ENCODE measurements at regions not wholly inside any gene's neighbourhood (a gene's known extent, or its start where the extent isn't known, plus 50 kb on each side); places are given as distances from the start of the nearest gene placed in this dataset.

DNA sequence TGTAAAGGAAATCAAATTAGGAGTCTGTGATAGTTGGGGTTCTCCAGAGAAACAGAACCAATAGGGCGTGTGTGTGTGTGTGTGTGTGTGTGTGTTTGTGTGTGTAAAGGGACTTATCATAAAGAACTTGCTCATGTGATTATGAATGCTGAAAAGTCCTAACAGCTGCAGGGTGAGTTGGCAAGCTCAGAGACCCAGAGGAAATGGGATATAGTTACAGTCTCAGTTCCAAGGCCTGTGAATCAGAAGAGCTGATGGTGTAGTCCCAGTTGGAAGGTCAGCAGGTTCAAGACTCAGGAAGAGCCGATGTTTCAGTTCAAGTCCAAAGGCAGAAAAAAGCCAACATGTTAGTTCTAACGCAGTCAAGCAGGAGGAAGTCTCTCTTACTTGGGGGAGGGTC, 214.2 kb downstream of the ELAVL2 start:
- POLR2A ChIA-PET, result no interaction called here

DNA sequence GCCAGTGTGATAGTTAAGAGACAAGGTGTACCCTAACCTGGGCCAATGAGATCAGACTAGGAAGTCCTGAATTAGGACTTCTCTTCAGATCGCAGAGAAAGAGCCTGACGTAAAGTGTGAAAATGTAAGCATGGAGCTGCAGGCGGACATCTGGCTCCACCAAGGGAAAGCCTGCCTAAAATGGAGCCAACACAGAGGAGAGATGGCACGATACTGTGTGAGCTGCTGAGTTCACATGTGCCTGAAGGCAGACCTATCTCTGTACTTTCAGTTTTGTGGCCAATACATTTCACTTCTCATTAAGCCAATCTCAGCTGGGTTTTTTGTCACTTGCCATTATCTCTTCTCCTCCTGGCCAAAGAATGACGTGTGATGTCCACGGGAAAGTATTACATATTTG, 210.5 kb downstream of the ELAVL2 start:
- H3K27ac Mint-ChIP-seq, result no peak overlapping the region
- H3K27me3 Mint-ChIP-seq, result no peaks in the 10 kb centered on the region
- no peaks in the 10 kb centered on the region for H3K36me3 Mint-ChIP-seq (ENCODE audit: low read depth)
- CTCF ChIA-PET, result no interaction called here
- H3K4me3 Mint-ChIP-seq, result no peak overlapping the region
- POLR2A ChIA-PET, result no interaction called here
- peaks cover 12% of the 10 kb centered on the region for H3K9me3 Mint-ChIP-seq
- H3K4me1 Mint-ChIP-seq, result no peaks in the 10 kb centered on the region
- no peak for DNase-seq

More for the DNA sequence above, 214.2 kb downstream of the ELAVL2 start:
- no peak overlapping the region for H3K27ac Mint-ChIP-seq
- H3K9me3 Mint-ChIP-seq, result peaks cover 4% of the 10 kb centered on the region
- H3K4me1 Mint-ChIP-seq, result no peaks in the 10 kb centered on the region
- no peak for DNase-seq
- H3K36me3 Mint-ChIP-seq (ENCODE audit: low read depth), result no peaks in the 10 kb centered on the region
- no peak overlapping the region for H3K4me3 Mint-ChIP-seq
- CTCF ChIA-PET, result interaction anchor here (1.6 kb wide), 1 partner anchor 24 kb away, joined by 4 read pairs; no protein-coding TSS in a partner anchor
- no peaks in the 10 kb centered on the region for H3K27me3 Mint-ChIP-seq

DNA sequence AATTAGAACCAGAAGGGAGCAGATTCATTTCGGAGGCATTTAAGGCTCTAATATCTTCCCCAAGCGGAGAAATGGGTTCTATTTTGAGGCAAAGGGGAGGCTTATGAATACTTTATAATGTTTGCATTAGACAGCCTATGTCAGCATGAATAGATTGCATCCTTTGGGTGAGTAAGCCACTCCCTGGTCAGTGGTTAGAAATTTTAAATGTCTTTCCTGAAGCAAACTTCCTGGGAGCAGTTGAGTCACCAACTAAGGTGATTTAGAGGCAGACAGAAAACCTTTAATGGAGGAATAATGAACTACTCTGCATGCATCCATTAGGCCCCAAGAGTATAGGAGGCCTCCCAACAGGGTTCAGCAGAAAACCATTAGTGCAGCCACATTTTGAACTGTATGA, 204.9 kb downstream of the ELAVL2 start:
- POLR2A ChIA-PET, result no interaction called here
- Mint-ChIP-seq H3K27ac (no peak overlapping the region), H3K4me1 (no peaks in the 10 kb centered on the region), H3K4me3 (no peak overlapping the region), H3K27me3 (no peaks in the 10 kb centered on the region), H3K36me3 (ENCODE audit: low read depth) (no peaks in the 10 kb centered on the region), H3K9me3 (peaks cover 13% of the 10 kb centered on the region)
- CTCF ChIA-PET, result no interaction called here
- DNase-seq, result no peak

DNA sequence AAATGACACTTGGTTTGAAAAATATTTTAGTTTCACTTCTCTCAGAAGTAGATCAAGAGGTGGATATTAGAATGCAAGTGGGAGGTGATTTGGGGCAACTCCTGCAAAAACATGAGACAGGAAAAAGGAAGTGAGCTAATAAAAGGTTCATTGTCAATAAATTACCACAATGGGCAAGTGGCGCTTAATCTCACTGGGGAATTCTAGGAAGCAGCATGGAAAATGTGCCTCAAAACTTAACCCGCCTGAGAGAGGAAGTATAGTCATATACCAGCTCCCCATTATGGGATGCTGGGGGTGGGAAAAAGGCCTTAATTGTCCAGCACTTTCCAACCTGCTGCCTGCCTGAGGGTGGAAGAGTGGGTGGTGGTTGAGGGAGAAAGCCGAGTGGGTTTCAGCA, 204.1 kb downstream of the ELAVL2 start:
- no peak for DNase-seq
- Mint-ChIP-seq H3K27me3 (no peaks in the 10 kb centered on the region), H3K9me3 (peaks cover 11% of the 10 kb centered on the region), H3K36me3 (ENCODE audit: low read depth) (no peaks in the 10 kb centered on the region), H3K4me3 (no peak overlapping the region), H3K27ac (no peak overlapping the region), H3K4me1 (no peaks in the 10 kb centered on the region)
- ChIA-PET CTCF (no interaction called here), POLR2A (no interaction called here)

DNA sequence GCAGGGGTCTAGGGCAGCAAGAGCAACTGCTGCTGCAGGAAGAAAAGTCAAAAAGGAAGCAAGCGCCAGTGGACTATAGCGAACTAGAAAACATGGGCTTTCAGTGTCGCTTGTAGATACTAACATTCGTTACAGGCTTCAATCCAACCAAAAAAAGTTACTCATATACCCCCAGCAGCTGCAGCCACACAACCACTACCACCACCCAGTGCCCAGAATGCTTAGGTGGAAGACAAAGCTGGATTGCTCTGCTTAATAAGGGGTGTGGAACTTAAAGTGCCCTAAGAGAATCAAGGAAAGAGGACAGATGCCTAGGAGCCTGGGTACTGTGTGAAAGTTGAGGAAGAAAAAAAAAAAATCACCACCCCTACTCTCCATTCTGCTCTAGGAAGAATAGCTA, 203.6 kb downstream of the ELAVL2 start:
- Mint-ChIP-seq H3K27me3 (no peaks in the 10 kb centered on the region), H3K27ac (no peak overlapping the region), H3K36me3 (ENCODE audit: low read depth) (no peaks in the 10 kb centered on the region), H3K4me3 (no peak overlapping the region), H3K4me1 (no peaks in the 10 kb centered on the region), H3K9me3 (peaks cover 11% of the 10 kb centered on the region)
- no peak for DNase-seq
- ChIA-PET POLR2A (no interaction called here), CTCF (no interaction called here)

- no peaks in the 10 kb centered on the region for H3K36me3 Mint-ChIP-seq (ENCODE audit: low read depth)
- no peak overlapping the region for H3K4me3 Mint-ChIP-seq
- ChIA-PET POLR2A (no interaction called here), CTCF (no interaction called here)
- no peaks in the 10 kb centered on the region for H3K4me1 Mint-ChIP-seq
- H3K27ac Mint-ChIP-seq, result no peak overlapping the region
- H3K9me3 Mint-ChIP-seq, result no peaks in the 10 kb centered on the region
- H3K27me3 Mint-ChIP-seq, result no peaks in the 10 kb centered on the region
- DNase-seq, result no peak
Observed at GRCh38 chr9:23630488-23630887, 195.6 kb downstream of the ELAVL2 start.

DNA sequence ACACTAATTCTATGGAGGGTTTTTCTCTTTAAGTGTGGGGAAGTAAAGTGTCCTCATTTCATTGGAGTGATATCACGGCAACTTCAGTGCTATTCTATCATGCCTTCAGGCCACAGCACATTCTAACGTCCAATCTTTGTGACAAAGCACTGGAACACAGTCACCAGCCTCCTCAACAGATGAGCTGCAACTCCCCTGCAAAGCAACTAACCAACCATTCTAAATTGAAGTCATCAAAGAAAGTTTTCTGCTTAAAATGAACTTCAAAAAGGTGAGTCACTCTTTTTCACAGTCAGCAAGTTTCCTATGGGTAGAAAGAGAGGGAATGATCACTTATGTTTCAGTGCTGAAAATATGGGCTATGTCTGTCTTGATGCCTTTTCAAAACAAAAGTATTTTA, 190.8 kb downstream of the ELAVL2 start:
- H3K4me1 Mint-ChIP-seq, result no peaks in the 10 kb centered on the region
- DNase-seq, result no peak
- no peak overlapping the region for H3K4me3 Mint-ChIP-seq
- peaks cover 3% of the 10 kb centered on the region for H3K9me3 Mint-ChIP-seq
- no peak overlapping the region for H3K27ac Mint-ChIP-seq
- no peaks in the 10 kb centered on the region for H3K36me3 Mint-ChIP-seq (ENCODE audit: low read depth)
- no peaks in the 10 kb centered on the region for H3K27me3 Mint-ChIP-seq
- CTCF ChIA-PET, result no interaction called here
- POLR2A ChIA-PET, result no interaction called here

DNA sequence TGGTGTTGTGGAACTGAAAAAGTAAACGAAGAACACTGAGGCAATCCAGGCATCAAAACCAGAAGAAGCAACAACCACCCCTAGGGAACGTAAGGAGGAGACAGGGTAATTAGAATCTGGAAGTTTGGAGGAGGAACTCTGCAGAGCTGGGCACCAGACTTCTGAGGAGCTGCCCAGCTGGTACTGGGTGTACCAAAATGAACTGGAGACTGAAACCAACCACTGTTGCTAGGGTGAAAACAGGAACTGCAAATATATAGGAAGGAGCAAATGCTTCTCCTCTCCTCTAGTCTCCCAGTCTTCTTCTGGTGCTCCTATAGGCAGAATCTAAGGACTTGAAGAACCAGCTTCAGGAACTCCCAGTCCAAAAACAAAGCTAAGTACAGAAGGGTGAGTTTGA, 189.8 kb downstream of the ELAVL2 start:
- H3K9me3 Mint-ChIP-seq, result peaks cover 5% of the 10 kb centered on the region
- H3K27me3 Mint-ChIP-seq, result no peaks in the 10 kb centered on the region

DNA sequence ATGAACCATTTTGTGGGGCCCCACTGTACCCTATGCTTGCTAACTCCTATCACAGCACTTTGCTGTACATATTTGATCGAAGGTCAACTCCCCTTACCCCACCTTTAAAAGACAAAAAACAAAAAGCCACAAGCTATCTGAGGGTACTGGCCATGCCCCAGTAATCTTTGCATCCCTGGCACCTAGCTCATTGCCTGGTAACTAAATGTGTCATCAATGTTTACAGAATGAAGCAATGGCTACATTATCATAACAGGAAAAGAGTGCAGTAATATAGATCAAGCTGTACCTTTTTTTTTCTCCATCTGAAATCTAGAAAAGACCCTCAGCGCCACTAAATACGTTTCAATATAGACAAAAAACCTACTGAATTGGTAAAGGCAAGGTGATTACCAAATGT, 188.0 kb downstream of the ELAVL2 start:
- Mint-ChIP-seq H3K4me3 (no peak overlapping the region), H3K27me3 (no peaks in the 10 kb centered on the region), H3K27ac (no peak overlapping the region), H3K9me3 (peaks cover 11% of the 10 kb centered on the region), H3K4me1 (no peaks in the 10 kb centered on the region), H3K36me3 (ENCODE audit: low read depth) (no peaks in the 10 kb centered on the region)
- POLR2A ChIA-PET, result no interaction called here
- CTCF ChIA-PET, result no interaction called here
- DNase-seq, result no peak

More for the DNA sequence above, 189.8 kb downstream of the ELAVL2 start:
- ChIA-PET CTCF (no interaction called here), POLR2A (no interaction called here)
- no peak overlapping the region for H3K27ac Mint-ChIP-seq
- H3K36me3 Mint-ChIP-seq (ENCODE audit: low read depth), result no peaks in the 10 kb centered on the region
- no peak for DNase-seq
- no peak overlapping the region for H3K4me3 Mint-ChIP-seq
- H3K4me1 Mint-ChIP-seq, result no peaks in the 10 kb centered on the region

GRCh38 chr9:23638837-23639426, 187.1 kb downstream of the ELAVL2 start:
- H3K27me3 Mint-ChIP-seq, result no peaks in the 10 kb centered on the region
- CTCF ChIA-PET, result no interaction called here

More at GRCh38 chr9:23638837-23639426, 187.1 kb downstream of the ELAVL2 start:
- H3K36me3 Mint-ChIP-seq (ENCODE audit: low read depth), result no peaks in the 10 kb centered on the region
- peaks cover 11% of the 10 kb centered on the region for H3K9me3 Mint-ChIP-seq
- H3K27ac Mint-ChIP-seq, result no peak overlapping the region
- H3K4me3 Mint-ChIP-seq, result no peak overlapping the region
- POLR2A ChIA-PET, result no interaction called here
- H3K4me1 Mint-ChIP-seq, result no peaks in the 10 kb centered on the region
- no peak for DNase-seq
